Stimulated activated CD8-positive, alpha-beta memory T cell treated with anti-CD3 and anti-CD28 coated beads, Interleukin-7, amount 100 ng/mL, for 4 hours (primary cell): ENCODE measurements at regions not wholly inside any gene's neighbourhood (a gene's known extent, or its start where the extent isn't known, plus 50 kb on each side); places are given as distances from the start of the nearest gene placed in this dataset.
"Not testable (repeated sequence)": the region's sequence is repeated elsewhere in the genome, so short reads cannot be mapped to it uniquely, and the experiment has no call there.

Experiments used
- DNase-seq, 2 donors: peaks; one replicate each; pipeline ENCODE4 v3.0.0-alpha.2; 2020; ENCODE audit warnings: low read depth in 2 of 2

DNA sequence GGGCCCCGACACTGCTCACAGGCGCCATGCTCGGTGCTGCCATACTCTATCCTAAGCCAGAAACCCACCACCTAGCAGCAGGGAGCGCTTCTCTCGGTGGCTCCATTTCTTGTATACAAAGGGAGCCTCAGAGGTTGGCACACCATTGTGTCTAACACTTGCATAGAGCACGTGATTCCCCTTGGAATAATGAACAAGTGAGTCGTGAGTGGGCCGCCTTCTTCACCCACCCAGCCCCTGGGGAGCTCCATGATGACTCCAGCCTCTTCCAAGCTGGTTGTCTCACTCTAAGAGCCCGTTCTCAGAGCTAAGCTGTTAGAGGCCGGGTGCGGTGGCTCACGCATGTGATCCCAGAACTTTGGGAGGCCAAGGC is 82.3 kb upstream of the ZNF469 start:
- DNase-seq: no peak

DNA sequence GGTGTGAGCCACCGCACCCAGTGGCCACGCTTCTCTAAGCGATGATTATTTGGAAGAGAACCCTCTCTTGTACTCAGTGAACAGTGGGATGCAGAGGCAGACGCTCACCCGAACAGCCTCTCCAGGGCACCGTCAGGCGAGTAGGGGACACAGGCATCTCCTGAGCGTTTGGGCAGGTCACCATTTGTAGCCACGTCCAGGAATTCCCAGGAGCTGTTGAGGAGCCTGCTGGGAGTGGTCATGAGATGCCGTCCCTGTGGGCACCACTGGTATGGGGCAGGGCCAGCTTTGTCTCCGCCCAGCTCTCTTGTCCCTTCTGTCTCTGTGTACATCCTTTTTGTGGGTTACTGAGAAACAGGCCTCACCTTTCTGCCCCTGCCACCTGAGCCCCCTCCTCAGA is 81.3 kb upstream of the ZNF469 start:
- DNase-seq: no peak

DNA sequence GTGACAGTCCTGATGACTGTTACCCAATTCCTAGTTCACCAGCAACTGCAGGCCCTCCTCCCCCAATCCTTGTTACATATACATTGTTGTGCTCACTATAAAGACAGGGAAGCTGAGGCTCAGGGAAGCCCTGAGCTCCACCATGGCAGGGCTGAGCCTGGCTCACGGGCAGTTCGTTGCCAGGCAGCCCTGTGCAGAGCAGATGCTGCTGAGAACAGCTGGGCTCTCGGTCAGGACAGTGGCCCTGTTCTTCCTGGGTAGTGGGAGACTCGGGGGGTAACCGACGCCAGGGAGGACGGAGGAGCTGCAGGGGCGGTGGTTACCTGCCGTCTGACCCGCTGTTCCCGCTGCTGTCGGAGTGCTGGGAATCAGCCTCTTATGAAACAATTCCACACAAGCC is 80.9 kb upstream of the ZNF469 start:
- no peak for DNase-seq

DNA sequence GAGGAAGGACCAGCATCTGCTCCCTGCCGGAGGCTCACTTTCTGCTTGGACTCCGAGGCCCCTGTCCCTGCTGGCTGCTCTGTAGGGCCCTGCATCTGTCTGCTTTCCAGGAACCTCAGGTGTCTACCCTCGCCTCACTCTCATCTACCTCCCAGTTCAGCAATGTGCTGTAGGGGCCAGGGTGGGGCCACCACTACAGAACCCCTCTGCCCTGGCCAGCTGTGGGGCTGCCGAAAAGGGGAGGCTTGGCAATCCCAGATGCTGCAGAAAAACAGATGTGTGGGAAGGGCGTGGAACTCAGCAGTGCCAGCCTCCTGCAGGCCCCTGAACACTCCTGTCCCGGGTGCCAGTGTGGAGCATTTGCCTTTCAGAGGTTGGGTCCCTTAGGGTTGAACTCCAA is 80.1 kb upstream of the ZNF469 start:
- no peak for DNase-seq

DNA sequence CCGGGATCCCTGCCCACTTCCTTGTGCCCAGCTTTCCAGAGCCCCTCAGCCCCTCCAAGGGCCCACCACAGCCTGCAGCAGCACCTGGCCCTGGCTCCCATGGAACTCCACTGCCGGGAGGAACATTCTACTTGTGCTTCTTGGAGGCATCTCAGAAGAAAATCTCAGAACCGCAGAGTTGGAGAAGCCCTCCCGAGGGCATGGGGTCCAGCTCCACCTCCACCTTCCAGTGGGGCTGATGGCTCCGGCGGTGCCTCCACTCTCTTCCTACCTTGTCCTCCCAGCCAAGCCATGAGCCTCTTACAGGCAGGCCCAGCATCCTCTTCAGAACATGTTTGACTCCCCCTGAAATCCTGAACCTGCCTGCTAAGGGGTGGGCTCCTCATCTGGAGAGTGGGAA is 79.4 kb upstream of the ZNF469 start:
- DNase-seq: no peak

DNA sequence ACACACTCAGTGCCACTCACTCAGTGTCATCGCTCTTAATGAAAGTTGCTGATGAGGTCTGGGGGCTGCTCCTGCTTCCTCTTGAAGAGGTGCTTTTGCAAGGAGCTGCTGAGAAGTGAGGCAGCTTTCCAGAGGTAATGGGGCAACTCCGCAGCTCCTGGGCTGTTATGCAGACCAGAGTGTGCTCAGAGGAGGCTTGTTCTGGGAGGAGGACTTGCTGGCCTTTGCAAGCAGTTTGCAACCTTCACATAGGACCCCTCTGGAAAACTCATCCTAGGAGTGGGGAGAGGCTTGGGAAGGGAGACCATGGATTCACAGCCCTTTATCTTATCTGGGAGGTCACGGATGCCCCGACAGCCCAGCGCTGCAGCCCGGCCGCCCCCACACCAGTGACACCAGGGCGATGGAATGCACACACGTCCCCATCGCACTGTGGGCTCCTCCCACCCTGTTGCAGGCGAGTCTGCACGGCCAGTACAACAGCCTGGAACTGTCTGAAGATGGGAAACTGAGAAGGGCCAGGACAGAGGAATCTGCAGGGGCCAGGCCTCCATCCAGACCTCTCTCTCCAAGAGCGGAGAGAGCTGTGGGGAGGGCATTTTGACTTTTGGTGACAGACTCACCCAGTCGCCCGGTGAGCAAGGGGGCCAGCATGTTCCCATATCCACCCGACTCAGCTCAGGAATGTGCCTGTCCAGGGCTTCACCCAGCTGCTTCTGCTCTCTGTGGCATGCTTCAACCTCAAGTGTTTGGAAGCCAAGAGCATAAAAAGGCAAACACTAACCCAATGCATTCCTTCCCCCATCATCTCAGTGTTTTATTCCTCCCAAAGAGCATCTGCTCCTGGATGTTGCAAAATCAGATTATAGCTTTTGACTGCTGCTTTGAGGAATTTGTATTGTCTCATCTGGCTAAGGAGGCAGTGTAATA is 78.6 kb upstream of the ZNF469 start:
- no peak for DNase-seq

DNA sequence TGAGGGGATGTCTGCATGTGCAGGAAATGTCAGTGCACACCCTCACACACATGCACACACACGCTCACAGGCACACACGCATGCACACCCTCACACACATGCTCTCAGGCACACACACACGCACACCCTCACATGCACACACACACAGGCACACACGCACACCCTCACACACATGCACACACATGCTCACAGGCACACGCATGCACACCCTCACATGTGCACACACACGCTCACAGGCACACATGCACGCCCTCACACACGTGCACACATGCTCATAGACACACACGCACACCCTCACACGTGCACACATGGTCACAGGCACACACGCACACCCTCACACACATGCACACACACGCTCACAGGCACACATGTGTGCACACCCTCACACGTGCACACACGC is 77.6 kb upstream of the ZNF469 start:
- no peak for DNase-seq

DNA sequence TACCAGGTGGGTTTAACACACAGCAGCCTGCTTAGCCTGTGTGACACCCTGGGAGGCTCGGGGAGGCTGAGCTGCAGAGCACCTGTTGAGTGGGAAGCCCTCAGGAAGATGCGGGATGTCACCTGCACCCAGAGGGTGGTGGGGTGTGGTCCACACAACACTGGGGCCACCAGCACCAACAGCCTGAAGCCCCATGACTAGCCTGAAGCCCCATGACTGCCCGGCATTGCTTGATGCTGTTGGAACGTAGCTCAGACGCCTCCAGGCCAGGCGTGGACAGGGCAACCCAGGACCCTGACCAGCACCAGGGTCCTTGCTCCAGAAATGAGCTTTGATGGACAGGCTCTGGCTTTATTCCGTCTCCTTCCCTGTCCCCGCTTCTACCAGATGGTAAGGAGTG is 76.3 kb upstream of the ZNF469 start:
- DNase-seq: no peak

DNA sequence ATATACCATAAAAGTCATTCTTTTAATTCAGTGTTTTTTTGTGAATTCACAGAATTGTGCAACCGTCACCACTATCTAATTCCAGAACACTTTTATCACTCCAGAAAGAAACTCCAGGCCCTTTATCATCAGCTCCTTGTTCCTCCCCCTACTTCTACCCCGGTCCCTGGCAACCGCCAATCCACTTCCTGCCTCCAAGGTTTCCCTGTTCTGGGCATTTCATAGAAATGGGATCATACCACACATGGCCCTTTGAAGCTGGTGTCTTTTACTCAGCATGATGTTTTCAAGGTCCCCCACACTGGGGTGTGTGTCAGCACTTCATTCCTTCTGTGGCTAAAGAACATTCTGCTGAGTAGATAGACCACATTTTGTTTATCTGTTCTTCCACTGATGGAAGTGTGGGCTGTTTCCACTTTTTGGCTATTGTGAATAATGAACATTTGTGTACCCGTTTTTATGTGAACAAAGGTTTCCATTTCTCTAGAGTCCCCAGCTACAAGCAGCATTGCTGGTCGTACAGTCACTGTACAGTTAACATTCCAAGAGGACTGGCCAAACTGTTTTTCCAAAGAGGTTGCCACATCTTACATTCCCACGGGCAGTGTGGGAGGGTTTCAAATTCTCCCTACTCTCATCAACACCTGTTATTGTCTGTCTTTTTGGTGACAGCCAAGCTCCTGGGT is 75.8 kb upstream of the ZNF469 start:
- no peak for DNase-seq

DNA sequence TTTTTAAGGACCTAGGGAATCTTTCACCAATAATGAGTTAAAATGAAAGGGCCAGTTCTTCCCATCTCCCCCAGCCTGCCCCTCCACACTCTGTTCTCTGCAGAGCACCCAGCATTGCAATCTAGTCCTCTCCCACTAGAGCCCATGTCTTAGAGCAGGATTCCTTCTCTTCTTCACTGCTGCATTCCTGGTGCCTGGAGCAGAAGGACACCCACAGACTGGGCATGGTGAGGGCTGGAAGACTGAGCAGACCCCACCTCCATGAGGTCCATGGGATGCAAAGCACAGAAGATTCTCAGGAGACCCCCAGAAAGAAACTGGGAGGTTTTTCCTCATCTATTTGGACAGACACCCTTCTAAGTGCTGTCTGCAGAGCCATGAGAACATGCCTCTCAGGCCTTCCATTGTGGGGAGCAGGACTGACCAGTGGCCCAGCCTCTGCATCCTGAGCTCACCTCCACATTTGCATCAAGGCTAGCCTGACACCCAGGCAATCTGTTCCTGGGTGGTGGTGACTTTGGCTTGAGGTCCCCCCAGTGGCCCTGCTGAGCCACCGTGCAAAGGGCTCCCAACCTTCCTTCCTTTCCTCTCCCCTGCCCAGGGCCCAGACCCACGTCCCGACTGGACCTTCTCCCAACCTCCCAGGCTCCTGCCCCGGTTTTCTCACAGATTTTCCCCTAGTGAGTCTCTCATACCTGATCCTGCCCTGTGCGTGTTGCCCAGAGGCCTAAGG is 74.2 kb upstream of the ZNF469 start:
- no peak for DNase-seq

DNA sequence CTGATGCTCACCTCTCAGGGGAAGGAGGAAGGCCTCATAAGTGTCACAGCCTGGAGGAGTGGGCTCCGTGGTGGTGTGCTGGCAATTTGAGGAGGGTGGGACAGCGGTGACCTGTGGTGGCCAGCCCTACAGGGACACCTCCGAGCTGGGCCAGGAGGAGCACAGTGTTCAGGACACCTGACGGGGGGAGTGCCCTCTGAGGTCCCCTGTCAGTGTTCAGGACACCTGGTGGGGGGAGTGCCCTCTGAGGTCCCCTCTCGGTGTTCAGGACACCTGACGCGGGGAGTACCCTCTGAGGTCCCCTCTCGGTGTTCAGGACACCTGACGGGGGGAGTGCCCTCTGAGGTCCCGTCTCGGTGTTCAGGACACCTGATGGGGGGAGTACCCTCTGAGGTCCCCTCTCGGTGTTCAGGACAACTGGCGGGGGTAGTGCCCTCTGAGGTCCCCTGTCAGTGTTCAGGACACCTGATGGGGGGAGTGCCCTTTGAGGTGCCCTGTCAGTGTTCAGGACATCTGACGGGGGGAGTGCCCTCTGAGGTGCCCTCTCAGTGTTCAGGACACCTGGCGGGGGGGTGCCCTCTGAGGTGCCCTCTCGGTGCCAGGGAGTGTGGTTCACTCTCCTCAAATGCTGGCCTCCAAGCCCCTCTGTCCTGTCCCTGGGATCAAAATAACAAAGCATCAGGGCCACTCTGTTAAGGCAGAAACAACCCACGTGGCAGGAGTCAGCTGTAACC is 73.4 kb upstream of the ZNF469 start:
- no peak for DNase-seq

DNA sequence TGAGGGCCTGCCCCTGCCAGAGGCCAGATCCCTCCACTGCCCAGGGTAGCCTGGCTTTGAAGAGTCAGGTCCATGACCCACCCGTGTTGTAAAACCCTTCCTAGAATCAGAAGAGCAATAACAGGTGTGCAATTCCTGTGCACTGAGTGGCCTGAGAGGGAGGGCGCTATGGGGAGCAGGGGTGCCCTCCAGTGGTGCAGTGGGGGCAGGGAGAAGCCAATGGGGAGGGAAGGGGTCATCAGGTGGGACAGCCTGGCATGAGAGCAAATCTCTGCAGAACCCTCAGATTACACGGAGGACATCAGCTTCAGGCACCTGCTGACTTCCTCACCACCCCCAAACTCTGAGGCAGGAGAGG is 72.9 kb upstream of the ZNF469 start:
- no peak for DNase-seq

DNA sequence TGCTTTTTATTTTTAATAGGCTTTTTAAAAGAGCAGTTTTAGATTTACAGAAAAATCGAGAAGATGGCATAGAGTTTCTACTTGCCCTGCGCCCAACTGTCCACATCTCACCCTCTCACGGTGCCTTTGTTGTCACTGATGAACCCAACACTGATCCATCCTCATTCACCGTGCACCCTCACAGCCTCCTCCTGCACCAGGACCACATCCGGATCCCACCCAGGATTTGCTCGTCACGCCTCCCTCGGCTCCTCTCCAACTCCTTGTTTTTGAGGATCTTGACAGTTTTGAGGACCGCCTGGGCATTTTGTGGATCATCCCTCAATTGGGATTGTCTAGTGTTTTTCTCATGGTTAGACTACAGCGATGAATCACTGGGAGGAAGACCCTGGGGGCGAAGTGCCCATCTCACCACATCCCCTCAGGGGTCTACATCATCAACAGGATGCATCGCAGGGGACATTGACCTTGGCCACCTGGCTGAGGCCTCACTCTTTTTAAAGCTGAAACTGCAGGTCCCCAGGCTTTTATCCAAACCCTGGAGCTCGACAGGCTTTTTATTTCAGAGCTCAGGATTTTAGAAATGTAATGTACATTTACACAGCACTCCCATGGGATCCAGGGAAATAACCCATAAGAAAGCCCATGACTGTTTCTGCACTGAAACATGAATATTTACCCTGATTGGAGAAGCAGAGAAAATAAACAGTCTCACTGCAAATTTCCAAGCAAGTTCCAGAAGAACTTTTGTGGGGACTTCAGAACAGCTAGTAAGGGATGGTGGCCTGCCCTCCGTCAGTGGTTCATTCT is 71.8 kb upstream of the ZNF469 start:
- no peak for DNase-seq

DNA sequence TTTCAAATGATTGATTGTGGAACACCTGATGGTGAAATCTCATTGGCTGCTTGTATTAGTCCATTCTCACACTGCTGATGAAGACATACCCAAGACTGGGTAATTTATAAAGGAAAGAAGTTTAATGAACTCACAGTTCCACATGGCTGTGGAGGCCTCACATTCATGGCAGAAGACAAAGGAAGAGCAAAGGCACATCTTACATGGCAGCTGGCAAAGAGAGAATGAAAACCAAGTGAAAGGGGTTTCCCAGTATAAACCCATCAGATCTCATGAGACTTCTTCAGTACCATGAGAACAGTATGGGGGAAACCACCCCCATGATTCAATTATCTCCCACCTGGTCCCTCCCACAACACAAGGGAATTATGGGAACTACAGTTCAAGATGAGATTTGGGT is 70.9 kb upstream of the ZNF469 start:
- DNase-seq: not testable (repeated sequence)

DNA sequence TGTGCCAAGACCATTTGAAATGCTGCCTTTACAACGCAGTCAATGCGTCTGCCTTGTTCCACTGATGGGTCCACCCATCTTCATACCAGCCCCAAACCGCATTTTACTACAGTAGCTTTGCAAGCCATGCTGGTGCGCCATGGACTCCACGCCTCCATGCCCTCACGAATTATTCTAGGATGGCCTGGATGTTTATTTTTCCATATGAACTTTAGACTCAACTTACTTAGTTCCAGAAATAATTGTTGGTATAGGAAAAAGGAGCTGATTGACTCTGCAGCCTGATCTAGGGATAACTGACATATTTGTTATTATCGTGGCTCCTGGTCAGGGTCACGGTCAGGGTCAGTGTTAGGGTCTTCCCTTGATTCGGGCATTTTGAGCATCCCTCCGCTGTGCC is 70.0 kb upstream of the ZNF469 start:
- no peak for DNase-seq

DNA sequence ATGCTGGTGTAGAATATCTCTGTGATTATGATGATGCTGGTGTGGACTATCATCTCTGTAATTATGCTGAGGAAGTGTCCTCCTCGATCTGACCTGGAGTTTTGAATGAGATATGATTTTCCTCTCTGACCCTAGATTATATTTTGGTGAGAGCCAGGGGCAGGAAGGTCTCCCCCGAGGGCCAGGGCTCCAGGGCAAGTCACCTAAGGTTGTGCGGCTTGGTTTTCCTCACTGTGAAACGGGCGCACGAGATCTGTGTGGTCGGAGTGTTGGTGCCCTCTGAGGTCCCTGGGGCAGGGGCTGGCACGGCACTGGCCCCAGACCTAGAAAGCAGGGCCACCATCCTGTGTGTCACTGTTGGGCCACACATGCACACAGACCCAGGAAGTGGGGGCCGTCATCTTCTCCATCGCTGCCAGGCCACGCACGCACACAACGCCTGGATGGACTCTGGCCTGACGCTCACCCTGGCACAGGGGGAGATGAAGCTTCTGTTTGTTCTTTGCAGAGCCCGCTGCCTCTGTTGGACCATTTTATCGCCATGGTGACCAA is 67.7 kb upstream of the ZNF469 start:
- DNase-seq: no peak

DNA sequence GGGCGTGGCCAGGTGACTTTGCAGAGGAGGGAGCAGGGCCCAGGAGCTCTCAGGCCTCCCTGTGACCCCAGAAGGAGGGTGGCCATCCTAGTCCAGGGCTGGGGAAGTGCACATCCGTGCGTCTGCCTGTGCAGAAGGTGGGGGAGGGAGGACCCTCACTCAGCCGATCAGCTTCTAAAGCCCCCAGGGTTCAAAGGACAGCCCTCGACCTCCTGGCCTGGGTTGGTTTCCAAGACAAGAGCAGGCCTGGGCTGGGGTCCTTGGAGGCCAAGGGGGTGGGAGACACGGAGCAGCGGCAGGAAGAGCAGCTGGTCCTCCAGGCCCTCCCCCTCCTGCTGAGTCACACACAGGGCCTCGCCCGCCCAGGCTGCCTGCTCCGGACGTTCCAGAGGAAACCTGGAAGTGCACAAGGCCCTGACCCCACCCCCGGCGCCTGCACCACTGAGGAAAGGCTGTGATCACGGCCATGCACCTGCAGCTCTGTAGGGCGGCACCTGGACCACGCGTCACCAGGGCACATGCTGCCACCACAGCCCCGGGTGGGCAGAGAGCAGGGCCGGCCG is 67.1 kb upstream of the ZNF469 start:
- DNase-seq: no peak

DNA sequence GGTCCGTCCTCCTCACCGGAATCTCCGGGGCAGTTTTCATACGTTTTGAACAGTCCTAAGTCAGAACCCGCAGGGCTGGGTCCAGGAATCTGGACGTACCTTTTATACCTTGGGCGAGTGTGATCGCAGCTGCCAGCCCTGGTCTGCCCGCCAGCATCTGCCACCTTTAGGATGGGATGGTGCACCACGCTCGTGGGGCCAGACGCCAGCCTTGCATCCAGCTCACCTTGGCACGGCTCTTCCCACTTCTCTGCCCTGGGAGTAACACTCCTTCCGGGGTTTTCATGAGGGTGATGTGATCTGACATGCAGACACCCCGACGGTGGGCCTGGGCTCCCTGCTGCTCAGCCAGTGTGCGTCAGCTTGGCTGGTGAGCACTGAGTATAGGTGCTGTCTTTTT is 66.6 kb upstream of the ZNF469 start:
- DNase-seq: no peak

DNA sequence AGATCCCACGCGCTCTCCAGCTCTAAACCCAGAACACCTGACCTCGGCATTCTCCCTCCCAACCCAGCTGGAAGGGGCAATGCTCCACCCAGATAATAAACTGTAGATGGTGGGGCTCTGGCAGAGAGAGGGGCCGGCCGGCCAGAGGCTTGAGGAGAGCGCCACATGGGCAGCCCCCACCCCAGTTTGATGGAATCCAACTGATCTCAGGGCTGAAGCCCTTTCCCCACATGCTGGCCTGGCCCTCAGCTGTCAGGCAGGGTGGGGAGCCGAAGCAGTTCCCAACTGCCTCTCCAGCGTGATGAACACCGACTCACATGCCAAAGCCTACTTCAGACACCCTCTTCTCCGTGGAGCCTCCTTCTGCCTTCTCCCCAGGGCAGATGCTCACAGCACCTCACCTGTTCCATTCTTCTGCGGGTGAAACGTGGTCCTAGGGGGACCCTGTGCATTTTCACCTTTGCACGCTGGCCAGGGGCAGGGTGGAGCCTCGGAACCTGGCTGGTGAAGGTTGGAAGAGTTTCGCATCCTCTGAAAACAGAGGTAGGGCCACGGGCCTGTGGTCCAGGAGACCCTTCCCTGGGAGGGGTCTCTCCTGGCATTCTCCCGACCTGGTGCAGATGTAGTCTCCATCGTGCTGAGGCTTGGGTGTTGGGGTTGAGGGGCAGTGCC is 65.7 kb upstream of the ZNF469 start:
- DNase-seq: no peak

DNA sequence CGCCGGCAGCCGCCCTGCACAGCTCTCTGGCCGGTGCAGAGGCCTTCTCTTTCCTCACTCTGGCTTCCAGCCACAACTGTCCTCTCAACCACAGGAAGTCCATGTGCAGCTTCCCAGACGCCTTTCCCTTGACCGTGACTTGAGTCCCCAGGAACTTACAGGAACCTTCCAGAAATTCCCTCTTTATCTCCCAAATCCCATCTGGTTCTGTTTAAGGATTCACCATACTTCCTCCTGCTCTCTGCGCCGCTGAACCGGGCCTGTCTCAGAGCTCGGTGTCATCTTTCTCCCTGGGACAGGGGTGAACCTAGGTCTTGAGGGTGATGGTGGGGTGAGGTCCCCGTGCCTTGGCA is 65.2 kb upstream of the ZNF469 start:
- DNase-seq: no peak
